ENCODE measurements at regions not wholly inside any gene's neighbourhood (a gene's known extent, or its start where the extent isn't known, plus 50 kb on each side); places are given as distances from the start of the nearest gene placed in this dataset.
"Not testable (repeated sequence)": the region's sequence is repeated elsewhere in the genome, so short reads cannot be mapped to it uniquely, and the experiment has no call there.

- no peak for DNase-seq
Observed at GRCh38 chr9:85487872-85488271, 253.9 kb downstream of the AGTPBP1 start.

GRCh38 chr9:85484235-85484634 lies 257.5 kb downstream of the AGTPBP1 start:
- no peak for DNase-seq

GRCh38 chr9:85483208-85483607 lies 258.5 kb downstream of the AGTPBP1 start:
- DNase-seq, result no peak

GRCh38 chr9:85479305-85479704 lies 262.4 kb downstream of the AGTPBP1 start:
- no peak for DNase-seq

GRCh38 chr9:85478847-85479246 lies 262.9 kb downstream of the AGTPBP1 start:
- no peak for DNase-seq

- DNase-seq, result not testable (repeated sequence)
Observed at GRCh38 chr9:85474896-85475295, 266.9 kb downstream of the AGTPBP1 start.

- no peak for DNase-seq
Observed at GRCh38 chr9:85471791-85472190, 270.0 kb downstream of the AGTPBP1 start.

- no peak for DNase-seq
Observed at GRCh38 chr9:85469041-85469440, 272.7 kb downstream of the AGTPBP1 start.

GRCh38 chr9:85466834-85467233 lies 274.9 kb downstream of the AGTPBP1 start:
- DNase-seq, result no peak

GRCh38 chr9:85458114-85458864 lies 283.5 kb downstream of the AGTPBP1 start:
- DNase-seq, result not testable (repeated sequence)

- DNase-seq, result no peak
Observed at GRCh38 chr9:85453850-85454249, 287.9 kb downstream of the AGTPBP1 start.

- DNase-seq, result no peak
Observed at GRCh38 chr9:85452841-85453240, 288.9 kb downstream of the AGTPBP1 start.

GRCh38 chr9:85451680-85452079 lies 290.1 kb downstream of the AGTPBP1 start:
- no peak for DNase-seq

GRCh38 chr9:85445887-85446286 lies 295.9 kb downstream of the AGTPBP1 start:
- no peak for DNase-seq

GRCh38 chr9:85444243-85444642 lies 297.5 kb downstream of the AGTPBP1 start:
- DNase-seq, result no peak

- DNase-seq, result no peak
Observed at GRCh38 chr9:85443190-85443598, 298.6 kb downstream of the AGTPBP1 start.

- DNase-seq, result no peak
Observed at GRCh38 chr9:85439791-85440190, 302.0 kb downstream of the AGTPBP1 start.

- not testable (repeated sequence) for DNase-seq
Observed at GRCh38 chr9:85433956-85434355, 307.8 kb downstream of the AGTPBP1 start.

GRCh38 chr9:85433551-85433950 lies 308.2 kb downstream of the AGTPBP1 start:
- not testable (repeated sequence) for DNase-seq

GRCh38 chr9:85433046-85433445 lies 308.7 kb downstream of the AGTPBP1 start:
- DNase-seq, result no peak

GRCh38 chr9:85432599-85432998 lies 309.2 kb downstream of the AGTPBP1 start:
- DNase-seq, result no peak

- no peak for DNase-seq
Observed at GRCh38 chr9:85431339-85432102, 310.2 kb downstream of the AGTPBP1 start.

- DNase-seq, result no peak
Observed at GRCh38 chr9:85430659-85431338, 311.0 kb downstream of the AGTPBP1 start.

GRCh38 chr9:85428230-85428629 lies 313.5 kb downstream of the AGTPBP1 start:
- no peak for DNase-seq
